ENCODE measurements at regions not wholly inside any gene's neighbourhood (a gene's known extent, or its start where the extent isn't known, plus 50 kb on each side); places are given as distances from the start of the nearest gene placed in this dataset.

DNA sequence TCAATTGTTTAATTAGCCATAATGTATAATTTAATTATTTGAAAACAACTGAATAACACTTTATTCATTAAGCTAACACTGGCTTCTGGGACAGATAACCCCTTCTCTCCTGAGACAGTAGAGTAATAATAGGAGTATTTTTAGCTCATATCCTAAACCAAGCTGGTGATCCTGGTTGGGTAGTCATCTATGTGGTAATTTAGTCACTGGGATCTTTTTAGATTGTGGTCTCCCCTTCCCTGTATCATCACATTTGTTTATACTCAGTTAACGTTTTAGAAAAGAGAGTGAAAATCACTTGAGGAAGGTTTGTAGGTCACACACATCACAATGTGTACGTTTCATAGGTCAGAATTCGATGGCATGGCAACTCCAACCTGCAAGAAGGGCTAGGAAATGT is 1356.6 kb upstream of the ADGRL2 start:
- H3K9me3 ChIP-seq (ENCODE audit: low read length), result no peaks in the 10 kb centered on the region
- TF ChIP-seq RAD21 (conservative IDR thresholded peaks at IDR 0.05), result no peak

DNA sequence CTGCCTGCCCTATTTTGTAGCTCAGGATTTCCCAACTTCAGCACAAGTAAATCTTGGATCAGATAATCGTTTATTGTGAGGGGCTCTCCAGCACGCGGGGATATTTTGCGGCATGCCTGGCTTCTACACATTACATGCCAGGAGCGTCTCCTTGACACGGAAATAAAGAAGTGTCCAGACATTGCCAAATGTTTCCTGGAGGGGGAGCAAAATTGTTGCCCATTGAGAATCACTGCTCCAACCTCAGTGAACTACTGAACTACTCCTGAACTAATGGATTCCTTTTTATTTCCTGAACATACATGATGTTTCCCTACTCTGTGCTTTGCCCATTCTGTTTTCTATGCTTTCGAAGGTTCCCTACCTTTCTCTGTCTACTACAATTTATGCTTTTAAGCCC is 1359.1 kb upstream of the ADGRL2 start:
- no peak overlapping the region for H3K9ac ChIP-seq (ENCODE audit: low read length)
- H3K36me3 ChIP-seq (ENCODE audit: insufficient read depth, low read length), result no peaks in the 10 kb centered on the region
- no peaks in the 10 kb centered on the region for H3F3A ChIP-seq (ENCODE audit: insufficient read depth, low read length, poor library complexity, severe bottlenecking)
- H2AFZ ChIP-seq (ENCODE audit: low read depth, low read length), result no peak overlapping the region
- H3K79me2 ChIP-seq (replicated peaks; ENCODE audit: insufficient read depth, low read length), result no peaks in the 10 kb centered on the region
- TF ChIP-seq, protein P1, sequence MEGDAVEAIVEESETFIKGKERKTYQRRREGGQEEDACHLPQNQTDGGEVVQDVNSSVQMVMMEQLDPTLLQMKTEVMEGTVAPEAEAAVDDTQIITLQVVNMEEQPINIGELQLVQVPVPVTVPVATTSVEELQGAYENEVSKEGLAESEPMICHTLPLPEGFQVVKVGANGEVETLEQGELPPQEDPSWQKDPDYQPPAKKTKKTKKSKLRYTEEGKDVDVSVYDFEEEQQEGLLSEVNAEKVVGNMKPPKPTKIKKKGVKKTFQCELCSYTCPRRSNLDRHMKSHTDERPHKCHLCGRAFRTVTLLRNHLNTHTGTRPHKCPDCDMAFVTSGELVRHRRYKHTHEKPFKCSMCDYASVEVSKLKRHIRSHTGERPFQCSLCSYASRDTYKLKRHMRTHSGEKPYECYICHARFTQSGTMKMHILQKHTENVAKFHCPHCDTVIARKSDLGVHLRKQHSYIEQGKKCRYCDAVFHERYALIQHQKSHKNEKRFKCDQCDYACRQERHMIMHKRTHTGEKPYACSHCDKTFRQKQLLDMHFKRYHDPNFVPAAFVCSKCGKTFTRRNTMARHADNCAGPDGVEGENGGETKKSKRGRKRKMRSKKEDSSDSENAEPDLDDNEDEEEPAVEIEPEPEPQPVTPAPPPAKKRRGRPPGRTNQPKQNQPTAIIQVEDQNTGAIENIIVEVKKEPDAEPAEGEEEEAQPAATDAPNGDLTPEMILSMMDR (IDR thresholded peaks at IDR 0.05; ENCODE audit: poor library complexity, severe bottlenecking), result no peak
- TF ChIP-seq EZH2 (IDR thresholded peaks at IDR 0.05; ENCODE audit: borderline replicate concordance, insufficient read depth, low read length, poor library complexity, severe bottlenecking), result no peak
- TF ChIP-seq POLR2AphosphoS5 (IDR thresholded peaks at IDR 0.05), result no peak
- TF ChIP-seq RAD21 (conservative IDR thresholded peaks at IDR 0.05), result no peak
- no peak for TF ChIP-seq SMC3 (conservative IDR thresholded peaks at IDR 0.05; ENCODE audit: poor library complexity)
- no peak for TF ChIP-seq EP300 (conservative IDR thresholded peaks at IDR 0.05; ENCODE audit: poor library complexity, severe bottlenecking)
- no peak for TF ChIP-seq REST (IDR thresholded peaks at IDR 0.05; ENCODE audit: borderline replicate concordance)
- no peak for TF ChIP-seq TAF1 (IDR thresholded peaks at IDR 0.05; ENCODE audit: low read depth)
- no peak for TF ChIP-seq MXI1 (conservative IDR thresholded peaks at IDR 0.05; ENCODE audit: poor library complexity, severe bottlenecking)
- H3K27ac ChIP-seq (ENCODE audit: low read length), result no peak overlapping the region
- no peaks in the 10 kb centered on the region for H3K9me3 ChIP-seq (ENCODE audit: low read length)
- H3K27me3 ChIP-seq (ENCODE audit: insufficient read depth, low read depth, low read length), result no peaks in the 10 kb centered on the region
- no peaks in the 10 kb centered on the region for H3K9me2 ChIP-seq (ENCODE audit: insufficient read depth, low read length)
- no peak overlapping the region for H3K4me3 ChIP-seq (ENCODE audit: low read length)
- H4K20me1 ChIP-seq (ENCODE audit: insufficient read depth), result no peaks in the 10 kb centered on the region
- H3K4me2 ChIP-seq (ENCODE audit: low read length), result no peak overlapping the region

More for the DNA sequence above, 1356.6 kb upstream of the ADGRL2 start:
- Histone ChIP-seq H3K27me3 (ENCODE audit: insufficient read depth, low read depth, low read length) (no peaks in the 10 kb centered on the region), H3K4me3 (ENCODE audit: low read length) (no peak overlapping the region), H3K9ac (ENCODE audit: low read length) (no peak overlapping the region), H3K4me2 (ENCODE audit: low read length) (no peak overlapping the region), H3K27ac (ENCODE audit: low read length) (no peak overlapping the region), H4K20me1 (ENCODE audit: insufficient read depth) (no peaks in the 10 kb centered on the region), H3K79me2 (replicated peaks; ENCODE audit: insufficient read depth, low read length) (no peaks in the 10 kb centered on the region), H3F3A (ENCODE audit: insufficient read depth, low read length, poor library complexity, severe bottlenecking) (no peaks in the 10 kb centered on the region), H2AFZ (ENCODE audit: low read depth, low read length) (no peak overlapping the region), H3K9me2 (ENCODE audit: insufficient read depth, low read length) (no peaks in the 10 kb centered on the region), H3K36me3 (ENCODE audit: insufficient read depth, low read length) (no peaks in the 10 kb centered on the region)

GRCh38 chr1:80436851-80437250 is 1363.9 kb upstream of the ADGRL2 start:
- no peaks in the 10 kb centered on the region for H3K79me2 ChIP-seq (replicated peaks; ENCODE audit: insufficient read depth, low read length)
- H3K4me3 ChIP-seq (ENCODE audit: low read length), result no peak overlapping the region
- H2AFZ ChIP-seq (ENCODE audit: low read depth, low read length), result no peak overlapping the region
- no peak overlapping the region for H3K27ac ChIP-seq (ENCODE audit: low read length)
- H3K9me2 ChIP-seq (ENCODE audit: insufficient read depth, low read length), result no peaks in the 10 kb centered on the region
- no peaks in the 10 kb centered on the region for H3K36me3 ChIP-seq (ENCODE audit: insufficient read depth, low read length)
- no peaks in the 10 kb centered on the region for H4K20me1 ChIP-seq (ENCODE audit: insufficient read depth)
- no peaks in the 10 kb centered on the region for H3F3A ChIP-seq (ENCODE audit: insufficient read depth, low read length, poor library complexity, severe bottlenecking)
- no peak for TF ChIP-seq TAF1 (IDR thresholded peaks at IDR 0.05; ENCODE audit: low read depth)
- H3K4me2 ChIP-seq (ENCODE audit: low read length), result no peak overlapping the region
- H3K9me3 ChIP-seq (ENCODE audit: low read length), result no peaks in the 10 kb centered on the region
- no peak overlapping the region for H3K9ac ChIP-seq (ENCODE audit: low read length)
- H3K27me3 ChIP-seq (ENCODE audit: insufficient read depth, low read depth, low read length), result no peaks in the 10 kb centered on the region

All from neural cell (in vitro differentiated cells).